NCI-H1105 treated with DMSO at 0.1 percent for 48 hours (cell line): ENCODE measurements at regions not wholly inside any gene's neighbourhood (a gene's known extent, or its start where the extent isn't known, plus 50 kb on each side); places are given as distances from the start of the nearest gene placed in this dataset.

Experiments
- DNase-seq: peaks from one replicate; lab custom pipeline; 2025; lab: John Stamatoyannopoulos, UW

GRCh38 chr10:117670116-117670904 lies 127.8 kb downstream of the EMX2 start:
- DNase-seq = no peak

- no peak for DNase-seq
Measured at GRCh38 chr10:117673230-117674010, 130.9 kb downstream of the EMX2 start.

- DNase-seq = no peak
Measured at GRCh38 chr10:117674201-117674600, 131.7 kb downstream of the EMX2 start.

- no peak for DNase-seq
Measured at GRCh38 chr10:117674646-117675045, 132.1 kb downstream of the EMX2 start.

- DNase-seq = no peak
Measured at GRCh38 chr10:117675514-117676055, 133.0 kb downstream of the EMX2 start.

GRCh38 chr10:117677239-117677638 lies 134.7 kb downstream of the EMX2 start:
- DNase-seq = no peak

- no peak for DNase-seq
Measured at GRCh38 chr10:117677890-117678500, 135.4 kb downstream of the EMX2 start.

- DNase-seq = no peak
Measured at GRCh38 chr10:117680601-117681000, 138.1 kb downstream of the EMX2 start.

GRCh38 chr10:117681104-117681503 lies 138.6 kb downstream of the EMX2 start:
- no peak for DNase-seq

- DNase-seq = no peak
Measured at GRCh38 chr10:117684046-117684610, 141.6 kb downstream of the EMX2 start.

- DNase-seq = peak; percentile 32
Measured at GRCh38 chr10:117684672-117685211, 142.2 kb downstream of the EMX2 start.

GRCh38 chr10:117685431-117685830 lies 142.9 kb downstream of the EMX2 start:
- no peak for DNase-seq

- no peak for DNase-seq
Measured at GRCh38 chr10:117686606-117687005, 144.1 kb downstream of the EMX2 start.

- no peak for DNase-seq
Measured at GRCh38 chr10:117688358-117688757, 145.8 kb downstream of the EMX2 start.

- DNase-seq = no peak
Measured at GRCh38 chr10:117689566-117689965, 147.0 kb downstream of the EMX2 start.

GRCh38 chr10:117690359-117690758 lies 147.8 kb downstream of the EMX2 start:
- DNase-seq = no peak

- no peak for DNase-seq
Measured at GRCh38 chr10:117694190-117694589, 151.6 kb downstream of the EMX2 start.

GRCh38 chr10:117697402-117697801 lies 154.9 kb downstream of the EMX2 start:
- no peak for DNase-seq

- no peak for DNase-seq
Measured at GRCh38 chr10:117698809-117699208, 156.3 kb downstream of the EMX2 start.

- DNase-seq = no peak
Measured at GRCh38 chr10:117699436-117700075, 157.0 kb downstream of the EMX2 start.

- no peak for DNase-seq
Measured at GRCh38 chr10:117710181-117710798, 167.7 kb downstream of the EMX2 start.
